Left ventricle myocardium superior (tissue), 1 donor: ENCODE measurements at regions not wholly inside any gene's neighbourhood (a gene's known extent, or its start where the extent isn't known, plus 50 kb on each side); places are given as distances from the start of the nearest gene placed in this dataset.
"Not testable (repeated sequence)": the region's sequence is repeated elsewhere in the genome, so short reads cannot be mapped to it uniquely, and the experiment has no call there.

ENCODE experiments used
- ATAC-seq: fragments of 200-7000 bp; cut with Tn5 transposase; one replicate; pipeline ENCODE4 v1.9.1; 2020; ENCODE audit warnings: mild to moderate bottlenecking, moderate library complexity
- DNase-seq: peaks from one replicate; pipeline ENCODE4 v3.0.0-alpha.2; 2020
- intact Hi-C: fragments of 100-400 bp; cut with micrococcal nuclease; formaldehyde crosslinking; loops from one replicate; pipeline ENCODE4 v1.11.0; 2022
- donor health status: DM: no; HTN: yes; CAD: no; lungs with severe emphysema.

DNA sequence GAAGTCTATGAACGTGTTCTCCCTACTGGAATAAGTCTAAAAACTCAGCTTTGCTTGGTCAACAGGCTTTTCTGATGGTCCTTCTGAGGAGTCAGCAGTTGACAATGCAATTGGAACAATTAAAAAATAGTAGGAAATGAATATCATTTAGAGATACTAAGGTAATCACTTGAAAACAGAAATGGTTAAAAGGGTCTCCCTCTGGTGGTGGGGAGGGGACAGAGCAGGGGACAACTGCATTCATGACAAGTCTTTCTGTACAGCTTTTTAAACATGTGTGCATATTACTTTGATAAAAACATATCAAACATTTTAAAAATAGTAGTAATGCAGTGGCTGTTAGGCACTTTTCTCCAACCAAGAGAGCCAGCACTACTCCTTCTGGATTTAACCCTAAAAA lies 119.9 kb upstream of the FHIT start:
- intact Hi-C loops: no loop called here
- DNase-seq (no peak), ATAC-seq (no peak)

DNA sequence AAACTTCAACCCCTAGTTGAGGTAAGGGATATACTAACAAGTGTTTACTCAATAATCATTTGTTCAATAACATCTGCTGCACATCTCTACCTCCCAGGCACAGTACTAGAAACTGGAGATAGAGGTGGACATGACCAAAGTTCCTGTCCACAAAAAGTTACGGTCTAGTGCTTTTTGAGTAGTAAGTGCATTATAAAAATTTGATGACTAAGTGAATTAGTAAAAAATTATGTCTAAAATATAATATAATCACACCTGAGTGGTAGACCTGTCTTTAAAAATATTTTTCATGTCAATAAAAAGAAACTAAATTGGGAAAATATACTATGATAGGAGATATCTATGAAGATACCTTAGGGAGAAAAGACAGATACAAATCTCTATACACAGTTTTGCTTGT lies 121.5 kb upstream of the FHIT start:
- DNase-seq: no peak
- ATAC-seq: no peak
- intact Hi-C loops: no loop called here

DNA sequence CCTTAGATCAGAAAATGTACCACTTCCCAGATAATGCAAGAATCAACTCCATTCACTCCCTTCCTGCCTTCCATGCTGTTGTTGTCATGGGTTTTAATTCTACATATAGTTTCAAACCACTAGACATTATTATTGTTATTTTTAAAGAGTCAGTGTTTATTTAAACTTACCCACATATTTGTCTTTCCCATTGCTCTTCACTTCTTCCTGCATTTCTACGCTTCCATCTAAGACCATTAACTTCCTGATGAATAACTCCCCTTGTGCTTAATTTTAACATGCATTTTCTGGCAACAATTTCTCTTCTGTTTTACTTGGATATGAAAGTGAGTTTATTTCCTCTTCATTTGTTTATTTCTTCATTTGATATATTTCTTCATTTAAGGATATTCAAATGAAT lies 127.1 kb upstream of the FHIT start:
- no peak for ATAC-seq
- intact Hi-C loops: no loop called here
- DNase-seq: no peak

DNA sequence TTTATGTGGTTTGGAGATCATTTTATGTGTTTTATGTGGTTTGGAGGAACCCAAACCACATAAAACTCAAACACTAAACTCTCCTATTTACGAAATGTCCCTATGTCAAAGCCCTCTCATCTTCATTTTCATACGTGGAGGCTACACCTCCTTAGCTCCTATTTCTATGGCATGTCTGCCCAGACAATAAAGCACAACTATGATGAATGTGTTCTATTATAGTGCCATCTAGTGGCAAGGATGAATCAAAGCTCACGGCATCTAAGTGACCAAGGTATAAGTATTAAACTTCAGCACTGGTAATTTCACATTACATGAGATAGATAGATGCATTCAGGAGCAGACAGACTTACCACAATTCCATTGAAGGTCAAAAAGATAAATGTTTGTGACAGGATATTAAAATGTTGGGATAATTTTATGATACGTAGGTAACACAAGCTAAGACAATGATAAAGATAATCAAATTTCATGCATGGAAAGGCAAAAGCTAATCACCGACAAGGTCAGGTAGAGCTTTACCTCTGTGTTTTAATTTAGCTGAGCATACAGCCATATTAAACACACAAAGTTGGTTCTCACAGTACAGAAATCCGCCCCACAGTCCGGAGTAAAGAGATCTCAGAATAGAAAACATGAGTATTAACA lies 130.6 kb upstream of the FHIT start:
- intact Hi-C loops: no loop called here
- ATAC-seq (peak; percentile 56), DNase-seq (no peak)

DNA sequence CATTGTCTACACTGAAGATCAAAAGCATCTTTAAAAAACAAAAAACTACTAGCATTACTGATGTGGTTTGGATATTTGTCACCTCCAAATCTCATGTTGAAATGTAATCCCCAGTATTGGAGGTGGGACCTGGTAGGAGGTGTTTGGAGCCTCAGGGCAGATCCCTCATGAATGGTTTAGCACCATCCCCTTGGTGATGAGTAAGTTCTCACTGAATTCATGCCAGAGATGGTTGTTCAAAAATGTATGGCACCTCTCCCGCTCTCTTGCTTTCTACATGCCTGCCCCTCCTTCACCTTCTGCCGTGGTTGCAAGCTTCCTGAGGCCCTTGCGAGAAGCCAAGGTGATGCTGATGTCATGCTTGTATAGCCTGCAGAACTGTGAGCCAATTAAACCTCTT lies 136.6 kb upstream of the FHIT start:
- ATAC-seq (no peak), DNase-seq (no peak)
- intact Hi-C loops: no loop called here

DNA sequence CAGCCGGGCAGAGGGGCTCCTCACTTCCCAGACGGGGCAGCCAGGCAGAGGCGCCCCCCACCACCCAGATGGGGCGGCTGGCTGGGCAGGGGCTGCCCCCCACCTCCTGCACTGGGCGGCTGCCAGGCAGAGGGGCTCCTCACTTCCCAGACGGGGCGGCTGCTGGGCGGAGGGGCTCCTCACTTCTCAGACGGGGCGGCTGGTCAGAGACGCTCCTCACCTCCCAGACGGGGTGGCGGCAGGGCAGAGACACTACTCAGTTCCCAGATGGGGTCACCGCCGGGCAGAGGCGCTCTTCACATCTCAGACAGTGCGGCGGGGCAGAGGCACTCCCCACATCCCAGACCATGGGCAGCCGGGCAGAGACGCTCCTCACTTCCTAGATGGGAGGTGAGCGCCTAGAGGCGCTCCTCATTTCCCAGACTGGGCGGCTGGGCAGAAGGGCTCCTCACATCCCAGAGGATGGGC lies 142.3 kb upstream of the FHIT start:
- intact Hi-C loops, ATAC-seq, DNase-seq: not testable (repeated sequence)

DNA sequence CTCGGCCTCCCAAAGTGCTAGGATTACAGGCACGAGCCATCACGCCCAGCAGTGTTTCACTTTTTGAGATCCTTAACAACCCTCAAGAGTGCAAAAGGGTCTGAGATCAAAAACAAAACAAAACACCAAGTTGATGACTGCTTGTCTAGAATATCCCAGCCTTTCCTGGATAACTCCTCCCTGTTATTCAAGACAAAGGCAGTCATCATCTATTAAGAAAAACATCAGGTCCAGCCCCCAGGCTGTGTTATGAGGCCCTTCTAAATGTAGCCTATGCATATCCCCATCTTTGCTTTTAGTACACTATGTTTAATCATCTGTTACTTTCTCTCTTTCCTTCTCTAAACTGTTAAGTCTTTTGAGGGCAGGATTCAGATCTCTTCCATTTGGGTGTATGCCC lies 150.1 kb upstream of the FHIT start:
- DNase-seq (no peak), ATAC-seq (no peak)
- intact Hi-C loops: no loop called here

DNA sequence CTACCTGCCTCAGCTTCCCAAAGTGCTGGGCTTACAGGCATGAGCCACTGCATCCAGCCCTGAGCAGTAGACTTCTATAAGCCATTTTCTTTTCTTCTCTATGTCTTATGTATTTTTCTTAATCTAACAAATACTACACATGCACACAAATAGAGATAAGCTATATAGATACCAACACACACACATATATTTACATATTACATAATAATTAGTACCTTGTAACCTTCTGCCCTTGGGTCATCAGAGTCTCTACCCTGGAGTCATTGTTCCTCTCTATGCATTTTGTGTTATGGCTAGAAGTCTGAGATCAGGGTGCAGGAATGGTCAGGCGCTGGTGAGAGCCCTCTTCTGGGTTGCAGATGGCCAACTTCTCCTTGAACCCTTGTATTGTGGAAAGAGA lies 154.0 kb upstream of the PTPRG start:
- DNase-seq (no peak), ATAC-seq (no peak)
- intact Hi-C loops: no loop called here

DNA sequence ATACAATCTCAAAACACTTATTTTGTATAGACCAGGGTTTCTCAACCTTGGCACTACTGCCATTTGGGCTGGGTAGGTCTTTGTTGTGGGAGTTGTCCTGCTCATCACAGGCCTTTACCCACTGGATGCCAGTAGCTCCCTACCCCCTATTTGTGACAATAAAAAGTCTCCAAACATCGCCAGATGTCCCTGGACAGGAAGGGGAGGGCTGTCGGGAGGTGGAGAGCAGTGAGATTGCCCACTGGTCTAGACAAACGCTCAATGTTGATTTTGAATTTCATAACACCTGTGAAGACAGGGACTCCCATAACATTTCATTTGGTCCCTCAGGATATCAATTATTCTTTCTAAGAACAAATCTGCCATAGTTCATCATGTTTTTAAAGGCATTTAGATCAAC lies 151.7 kb upstream of the PTPRG start:
- intact Hi-C loops: no loop called here
- no peak for DNase-seq
- no peak for ATAC-seq

DNA sequence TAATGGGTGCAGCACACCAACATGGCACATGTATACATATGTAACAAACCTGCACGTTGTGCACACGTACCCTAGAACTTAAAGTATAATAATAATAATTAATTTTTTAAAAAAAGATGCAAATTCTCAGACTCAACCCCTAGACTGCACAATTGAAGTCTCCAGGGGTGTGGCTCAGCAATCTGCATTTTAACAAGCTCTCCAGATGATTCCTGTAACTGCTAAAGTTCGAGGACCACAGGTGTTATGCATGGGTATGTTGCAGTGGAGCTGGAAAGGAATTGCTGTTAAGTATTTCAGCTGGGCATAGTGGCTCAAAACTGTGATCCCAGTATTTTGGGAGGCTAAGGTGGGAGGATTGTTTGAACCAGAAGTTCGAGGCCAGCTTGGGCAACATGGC lies 151.0 kb upstream of the PTPRG start:
- ATAC-seq, DNase-seq, intact Hi-C loops: not testable (repeated sequence)

DNA sequence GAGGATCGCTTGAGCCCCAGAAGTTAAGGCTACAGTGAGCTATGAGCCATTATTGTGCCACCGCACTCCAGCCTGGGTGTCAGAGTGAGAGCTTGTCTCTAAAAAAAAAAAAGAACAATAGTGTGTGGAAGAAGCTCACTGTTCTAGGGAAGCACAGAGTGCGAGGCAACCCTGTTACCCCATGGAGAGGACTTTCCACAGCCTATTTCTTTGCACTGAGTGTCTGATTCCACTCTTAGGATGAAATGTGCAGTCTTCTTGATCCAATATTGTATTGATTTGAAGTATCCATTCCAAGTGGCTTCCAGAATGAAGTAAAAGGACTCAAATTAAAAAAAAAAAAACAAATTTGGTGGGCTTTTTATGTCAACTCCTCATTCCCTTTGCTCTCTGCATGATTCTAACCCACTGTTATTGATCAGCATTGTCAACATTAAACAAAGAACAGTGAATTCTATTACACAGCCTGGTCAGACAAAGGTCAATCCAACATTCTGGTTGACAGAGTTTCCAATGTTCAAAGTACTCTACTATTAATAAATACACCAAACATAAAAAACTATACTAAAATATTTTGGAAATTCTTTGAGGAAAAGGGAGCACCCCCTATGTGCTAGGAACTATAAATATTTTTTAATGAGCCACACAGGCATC lies 150.2 kb upstream of the PTPRG start:
- DNase-seq (no peak), ATAC-seq (no peak)
- intact Hi-C loops: no loop called here

DNA sequence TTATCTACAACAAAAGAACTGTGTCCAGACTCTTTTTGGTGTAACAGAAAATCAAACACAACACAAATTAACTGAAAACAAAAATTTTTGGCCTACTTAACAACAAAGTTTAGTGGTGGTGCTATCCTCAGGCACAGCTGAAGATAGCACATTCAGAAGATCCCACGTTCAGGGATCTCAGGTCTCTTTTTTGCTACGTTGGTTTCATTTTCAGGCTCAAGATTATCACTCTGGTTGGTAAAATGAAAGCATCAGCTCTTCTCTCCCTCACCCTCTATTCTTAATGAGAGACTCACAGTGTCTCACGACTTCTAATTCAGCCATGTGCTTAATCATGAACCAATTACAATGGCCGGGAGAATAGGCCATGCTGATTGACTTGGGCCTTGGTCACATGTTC lies 146.9 kb upstream of the PTPRG start:
- ATAC-seq (no peak), DNase-seq (no peak)
- intact Hi-C loops: no loop called here

DNA sequence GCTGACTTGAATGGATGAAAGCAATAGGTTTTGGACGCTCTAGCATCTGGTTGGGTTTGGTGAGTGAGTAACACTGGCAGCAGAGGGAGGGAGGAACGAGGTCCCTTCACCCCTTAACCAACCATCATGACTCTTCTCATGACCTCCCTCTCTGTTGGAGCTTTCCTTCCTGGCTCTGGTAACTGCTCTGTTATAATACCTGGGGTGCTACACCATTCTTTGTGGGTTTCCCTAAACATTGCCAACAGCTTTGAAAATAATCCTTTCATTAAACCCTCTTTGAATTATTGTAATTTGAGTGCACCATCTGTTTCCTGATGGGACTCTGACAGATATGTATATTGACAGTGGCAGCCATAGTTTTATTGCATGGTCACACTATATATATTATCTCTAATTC lies 146.2 kb upstream of the PTPRG start:
- DNase-seq (no peak), ATAC-seq (no peak)
- intact Hi-C loops: no loop called here

DNA sequence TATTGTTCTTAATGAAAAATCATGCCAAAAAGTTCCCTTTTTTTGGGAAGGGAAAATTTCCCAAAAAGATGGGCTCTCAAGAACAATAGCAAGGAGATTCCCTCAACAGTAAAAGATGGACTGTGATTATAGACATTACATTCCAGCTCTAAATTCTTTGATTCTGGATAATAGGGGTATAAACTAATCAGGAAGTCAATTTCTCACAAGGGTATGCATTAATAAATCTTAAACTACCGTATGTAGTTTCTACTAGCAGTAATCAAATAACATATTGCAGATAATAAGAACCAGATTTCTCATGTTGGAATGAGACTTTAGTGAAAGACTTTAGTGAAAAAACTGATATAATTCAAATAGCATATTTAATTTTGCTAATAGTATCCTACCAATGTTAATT lies 144.8 kb upstream of the PTPRG start:
- intact Hi-C loops: no loop called here
- ATAC-seq (no peak), DNase-seq (no peak)

DNA sequence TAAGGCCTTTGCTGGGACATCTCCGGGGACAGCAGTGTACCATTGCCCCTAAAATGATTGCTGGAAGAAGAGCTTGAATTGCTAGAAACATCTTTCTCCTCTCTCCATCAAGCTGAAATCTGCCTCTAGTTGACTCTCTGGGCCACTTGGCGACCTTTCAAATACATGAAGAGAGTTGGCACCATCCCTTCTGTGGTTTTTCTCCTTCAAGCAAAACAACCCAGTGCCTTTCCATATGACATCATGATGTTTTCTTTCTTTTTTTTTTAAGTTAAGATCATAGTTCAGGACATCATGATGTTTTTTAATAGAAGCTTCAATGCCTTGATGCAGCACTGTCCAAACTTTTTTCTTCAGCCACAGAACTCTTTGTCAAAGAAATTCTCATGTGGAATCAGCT lies 144.0 kb upstream of the PTPRG start:
- ATAC-seq (no peak), DNase-seq (no peak)
- intact Hi-C loops: no loop called here

DNA sequence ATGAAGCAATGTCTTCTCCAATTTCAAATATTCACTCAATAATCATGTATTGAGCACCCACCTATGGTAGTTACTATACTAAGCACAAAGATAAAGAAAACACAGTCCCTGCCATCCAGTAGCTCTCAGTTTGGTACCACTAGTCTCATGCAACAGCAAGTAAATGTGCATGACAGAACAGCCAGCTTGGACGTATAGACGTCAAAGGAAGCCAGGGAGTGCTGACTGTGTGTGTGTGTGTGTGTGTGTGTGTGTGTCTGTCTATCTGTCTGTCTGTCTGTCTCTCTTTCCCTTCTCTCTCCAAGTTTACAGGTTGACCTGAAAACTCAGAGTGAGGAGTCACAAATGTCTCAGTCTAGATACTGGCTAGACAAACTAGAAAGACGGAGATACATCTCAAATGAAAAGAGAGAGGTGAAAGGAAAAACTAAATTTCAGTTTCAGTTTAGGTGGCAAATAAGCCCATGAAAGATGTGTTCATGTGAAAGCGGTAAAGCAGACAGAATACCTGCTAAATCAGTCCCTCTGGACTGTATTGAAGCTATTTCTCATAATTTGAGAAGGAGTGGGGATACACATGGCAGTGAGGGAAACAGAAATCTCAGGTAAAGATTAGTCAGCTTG lies 141.1 kb upstream of the PTPRG start:
- no peak for ATAC-seq
- intact Hi-C loops: no loop called here

DNA sequence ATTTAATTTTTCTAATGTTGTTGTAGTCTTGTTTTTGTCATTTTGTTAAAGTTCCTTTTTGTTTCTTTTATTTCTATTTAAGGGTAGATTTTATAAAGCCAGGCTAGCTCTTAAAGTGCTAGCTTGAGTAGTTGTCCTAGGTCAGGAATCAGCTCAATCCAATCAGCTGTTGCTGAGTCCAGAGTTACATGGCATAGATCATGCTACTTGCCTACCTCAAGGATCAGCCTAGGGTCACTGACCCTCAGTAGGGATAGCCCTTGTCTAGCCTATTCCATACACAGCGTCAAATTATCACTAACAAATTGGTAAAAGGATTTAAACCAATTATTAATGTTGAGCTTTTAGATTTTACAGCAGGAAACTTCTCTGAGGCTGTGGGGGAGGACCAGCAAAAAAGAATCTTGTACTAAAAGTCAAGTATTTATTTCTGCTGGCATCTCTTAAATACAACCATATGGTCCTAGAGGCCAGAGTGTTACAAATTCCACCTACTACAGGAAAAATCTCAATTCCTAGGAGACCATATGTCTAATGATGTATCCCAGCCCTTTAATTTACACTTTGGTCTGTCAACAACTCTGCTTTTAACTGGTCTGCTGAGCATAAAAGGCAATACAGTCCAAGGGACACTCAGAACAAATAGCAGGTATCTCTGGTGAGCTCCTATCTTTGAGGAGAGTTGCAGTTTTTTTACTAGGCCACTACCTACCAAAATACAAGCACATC lies 138.3 kb upstream of the PTPRG start:
- DNase-seq (no peak), ATAC-seq (no peak)
- intact Hi-C loops: no loop called here

More for the DNA sequence above, 141.1 kb upstream of the PTPRG start:
- DNase-seq: no peak

DNA sequence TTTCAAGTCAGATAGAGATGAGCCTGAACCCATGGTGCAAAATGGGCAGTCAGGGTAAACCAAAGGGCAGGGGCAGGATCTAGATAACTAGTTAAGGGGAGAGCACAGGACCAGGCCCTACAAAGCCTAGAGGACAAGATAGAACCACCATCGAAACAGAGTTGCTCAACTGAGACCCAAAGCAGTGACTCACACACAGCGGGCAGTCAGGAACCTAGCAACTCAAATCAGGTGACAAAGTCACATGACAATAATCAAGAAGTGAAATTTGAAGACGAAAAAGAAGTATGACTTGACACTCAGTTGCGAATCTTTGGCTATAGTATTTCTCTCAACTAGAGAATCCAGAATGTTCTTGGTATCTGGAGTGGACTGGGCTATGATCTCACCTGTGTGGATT lies 136.0 kb upstream of the PTPRG start:
- intact Hi-C loops: no loop called here
- ATAC-seq: no peak
- DNase-seq: no peak

DNA sequence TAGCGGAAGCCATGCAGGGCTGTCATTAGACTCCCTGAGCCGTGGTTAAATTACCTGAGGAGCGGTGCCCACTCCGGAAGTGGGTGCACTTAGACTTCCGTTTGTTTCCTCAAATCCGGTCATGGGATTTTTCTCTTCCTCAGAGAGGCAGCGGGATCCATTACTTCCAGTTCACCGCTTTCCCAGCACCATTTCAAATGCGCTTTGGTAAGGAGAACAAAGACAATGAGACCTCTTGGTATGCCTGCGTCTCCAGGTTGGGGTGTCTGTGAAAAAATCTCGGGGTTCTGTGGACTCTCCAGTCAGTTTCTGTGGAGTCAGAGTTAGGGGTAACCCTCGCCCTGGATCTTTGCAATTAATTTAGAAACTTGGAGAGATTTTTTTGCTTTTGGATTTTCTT lies 132.3 kb upstream of the PTPRG start:
- ATAC-seq: no peak
- intact Hi-C loops: no loop called here
- no peak for DNase-seq

DNA sequence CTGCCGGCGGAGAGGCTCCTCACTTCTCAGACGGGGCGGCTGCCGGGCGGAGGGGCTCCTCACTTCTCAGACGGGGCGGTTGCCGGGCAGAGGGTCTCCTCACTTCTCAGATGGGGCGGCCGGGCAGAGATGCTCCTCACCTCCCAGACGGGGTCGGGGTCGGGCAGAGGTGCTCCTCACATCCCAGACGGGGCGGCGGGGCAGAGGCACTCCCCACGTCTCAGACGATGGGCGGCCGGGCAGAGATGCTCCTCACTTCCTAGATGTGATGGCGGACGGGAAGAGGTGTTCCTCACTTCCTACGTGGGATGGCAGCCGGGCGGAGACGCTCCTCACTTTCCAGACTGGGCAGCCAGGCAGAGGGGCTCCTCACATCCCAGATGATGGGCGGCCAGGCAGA lies 126.5 kb upstream of the PTPRG start:
- intact Hi-C loops: not testable (repeated sequence)

More for the DNA sequence above, 126.5 kb upstream of the PTPRG start:
- ATAC-seq, DNase-seq: not testable (repeated sequence)
